ENCODE measurements at regions not wholly inside any gene's neighbourhood (a gene's known extent, or its start where the extent isn't known, plus 50 kb on each side); places are given as distances from the start of the nearest gene placed in this dataset.
A peak's percentile ranks its signal among the peaks of the same experiment; 100 is the strongest.

GRCh38 chr6:129778793-129779192, 68.8 kb upstream of the ARHGAP18 start:
- no peak for DNase-seq (ENCODE audit: low read depth)
- TF ChIP-seq CTCF (IDR thresholded peaks at IDR 0.05; ENCODE audit: insufficient read depth, low read depth, low read length, missing control alignments), result no peak
- no peak overlapping the region for H3K4me3 ChIP-seq (ENCODE audit: low read depth, low read length)

GRCh38 chr6:129777371-129777770, 67.4 kb upstream of the ARHGAP18 start:
- no peak for TF ChIP-seq CTCF (IDR thresholded peaks at IDR 0.05; ENCODE audit: insufficient read depth, low read depth, low read length, missing control alignments)
- DNase-seq (ENCODE audit: low read depth), result no peak

GRCh38 chr6:129776542-129777330, 66.8 kb upstream of the ARHGAP18 start:
- no peak for DNase-seq (ENCODE audit: low read depth)
- no peak for TF ChIP-seq CTCF (IDR thresholded peaks at IDR 0.05; ENCODE audit: insufficient read depth, low read depth, low read length, missing control alignments)
- H3K4me3 ChIP-seq (ENCODE audit: low read depth, low read length), result no peak overlapping the region

More at GRCh38 chr6:129777371-129777770, 67.4 kb upstream of the ARHGAP18 start:
- no peak overlapping the region for H3K4me3 ChIP-seq (ENCODE audit: low read depth, low read length)

- peak; percentile 81 for TF ChIP-seq CTCF (IDR thresholded peaks at IDR 0.05; ENCODE audit: insufficient read depth, low read depth, low read length, missing control alignments)
- H3K4me3 ChIP-seq (ENCODE audit: low read depth, low read length), result no peak overlapping the region
- peak; percentile 69 for DNase-seq (ENCODE audit: low read depth)
These were observed 64.9 kb upstream of the ARHGAP18 start for GRCh38 chr6:129774697-129775447.

GRCh38 chr6:129773304-129773703, 63.3 kb upstream of the ARHGAP18 start:
- no peak for TF ChIP-seq CTCF (IDR thresholded peaks at IDR 0.05; ENCODE audit: insufficient read depth, low read depth, low read length, missing control alignments)
- no peak for DNase-seq (ENCODE audit: low read depth)
- no peak overlapping the region for H3K4me3 ChIP-seq (ENCODE audit: low read depth, low read length)

- no peak for DNase-seq (ENCODE audit: low read depth)
- no peak for TF ChIP-seq CTCF (IDR thresholded peaks at IDR 0.05; ENCODE audit: insufficient read depth, low read depth, low read length, missing control alignments)
- no peak overlapping the region for H3K4me3 ChIP-seq (ENCODE audit: low read depth, low read length)
These were observed 61.7 kb upstream of the ARHGAP18 start for GRCh38 chr6:129771678-129772077.

All from GM12865 (cell line).